Prostate gland (tissue), 2 donors: ENCODE measurements at regions not wholly inside any gene's neighbourhood (a gene's known extent, or its start where the extent isn't known, plus 50 kb on each side); places are given as distances from the start of the nearest gene placed in this dataset.

Experiments used
- DNase-seq: peaks from one replicate; pipeline ENCODE4 v3.0.0-alpha.2; 2019; ENCODE audit warnings: low spot score
- H3K27ac ChIP-seq, 2 donors: fragments of 200-600 bp; sonication (generic); 2 replicates each; pipeline ENCODE4 v1.5.1; 2017 to 2019
- H3K27me3 ChIP-seq: fragments of 200-600 bp; sonication (generic); replicated peaks from 2 replicates; pipeline ENCODE4 v1.5.1; 2019; ENCODE audit not compliant: insufficient read depth
- H3K36me3 ChIP-seq, 2 donors: fragments of 200-600 bp; sonication (generic); 1 replicate in 1 of 2; 2 replicates in 1 of 2; pipeline versions ENCODE4 v1.5.1 to v1.8.1; 2017 to 2019
- H3K4me1 ChIP-seq: fragments of 200-600 bp; sonication (generic); replicated peaks from 2 replicates; pipeline ENCODE4 v1.5.1; 2019
- H3K4me3 ChIP-seq, 2 donors: fragments of 200-600 bp; sonication (generic); 2 replicates each; pipeline ENCODE4 v1.5.1; 2017 to 2019
- H3K9me3 ChIP-seq: fragments of 200-600 bp; sonication (generic); 2 replicates; pipeline ENCODE4 v1.5.1; 2017
- POLR2A ChIP-seq: fragments of 450-650 bp; IDR thresholded peaks from one replicate; pipeline ENCODE4 v1.6.1; 2016; ENCODE audit warnings: antibody characterized with exemption, mild to moderate bottlenecking
- POLR2AphosphoS5 ChIP-seq: sonication (generic); formaldehyde crosslinking; IDR thresholded peaks from one replicate; pipeline ENCODE4 v1.6.1; 2017; ENCODE audit warnings: antibody characterized with exemption
- WGBS: methylation state at CpG from one replicate; pipeline ENCODE4 v1.1.5; 2018; 5-methylcytosine and 5-hydroxymethylcytosine counted together
- intact Hi-C: fragments of 100-400 bp; cut with DNase I; formaldehyde crosslinking; loops from one replicate; pipeline ENCODE4 v1.14.2; 2022
- TF ChIP-seq, protein P1 (sequence below), 4 experiments: fragments of 200-600 bp in 2 of 4; fragments of 450-650 bp in 2 of 4; sonication (generic) in 2 of 4; IDR thresholded peaks; 1 replicate in 3 of 4; 2 replicates in 1 of 4; pipeline ENCODE4 v1.5.1; 2016 to 2019; ENCODE audit warnings: antibody characterized with exemption in 4 of 4, mild to moderate bottlenecking in 2 of 4, moderate library complexity in 2 of 4

DNA sequence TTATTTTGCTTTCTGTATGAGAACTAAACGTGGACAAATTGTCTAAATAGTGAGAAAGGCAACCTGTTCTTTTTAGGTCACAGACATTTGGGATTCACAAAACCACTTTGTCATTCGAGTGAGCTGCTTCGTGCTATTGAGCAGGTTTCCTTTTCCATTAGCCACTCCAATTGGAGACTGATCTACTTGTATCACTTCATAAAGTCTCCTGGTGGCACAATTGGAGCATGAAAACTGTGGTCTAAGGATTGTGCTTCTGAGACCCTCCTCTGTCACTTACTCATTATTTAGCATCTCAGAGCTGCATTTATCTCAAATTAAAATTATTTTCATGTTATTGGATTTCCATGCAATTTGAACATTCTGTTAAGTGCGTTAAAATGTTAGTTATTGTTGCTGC, 397.7 kb downstream of the TDRD3 start:
- no peak overlapping the region for H3K27ac ChIP-seq
- TF ChIP-seq, protein P1, sequence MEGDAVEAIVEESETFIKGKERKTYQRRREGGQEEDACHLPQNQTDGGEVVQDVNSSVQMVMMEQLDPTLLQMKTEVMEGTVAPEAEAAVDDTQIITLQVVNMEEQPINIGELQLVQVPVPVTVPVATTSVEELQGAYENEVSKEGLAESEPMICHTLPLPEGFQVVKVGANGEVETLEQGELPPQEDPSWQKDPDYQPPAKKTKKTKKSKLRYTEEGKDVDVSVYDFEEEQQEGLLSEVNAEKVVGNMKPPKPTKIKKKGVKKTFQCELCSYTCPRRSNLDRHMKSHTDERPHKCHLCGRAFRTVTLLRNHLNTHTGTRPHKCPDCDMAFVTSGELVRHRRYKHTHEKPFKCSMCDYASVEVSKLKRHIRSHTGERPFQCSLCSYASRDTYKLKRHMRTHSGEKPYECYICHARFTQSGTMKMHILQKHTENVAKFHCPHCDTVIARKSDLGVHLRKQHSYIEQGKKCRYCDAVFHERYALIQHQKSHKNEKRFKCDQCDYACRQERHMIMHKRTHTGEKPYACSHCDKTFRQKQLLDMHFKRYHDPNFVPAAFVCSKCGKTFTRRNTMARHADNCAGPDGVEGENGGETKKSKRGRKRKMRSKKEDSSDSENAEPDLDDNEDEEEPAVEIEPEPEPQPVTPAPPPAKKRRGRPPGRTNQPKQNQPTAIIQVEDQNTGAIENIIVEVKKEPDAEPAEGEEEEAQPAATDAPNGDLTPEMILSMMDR (IDR thresholded peaks at IDR 0.05) = no peak
- TF ChIP-seq POLR2A (no peak), POLR2AphosphoS5 (no peak)
- no peaks in the 10 kb centered on the region for H3K27me3 ChIP-seq
- H3K9me3 ChIP-seq = no peaks in the 10 kb centered on the region
- H3K4me1 ChIP-seq = no peaks in the 10 kb centered on the region
- intact Hi-C loops = no loop called here
- H3K36me3 ChIP-seq = no peaks in the 10 kb centered on the region
- 64% methylated on average over 4 of the region's 4 CpGs for WGBS
- H3K4me3 ChIP-seq = no peak overlapping the region
- DNase-seq = no peak

DNA sequence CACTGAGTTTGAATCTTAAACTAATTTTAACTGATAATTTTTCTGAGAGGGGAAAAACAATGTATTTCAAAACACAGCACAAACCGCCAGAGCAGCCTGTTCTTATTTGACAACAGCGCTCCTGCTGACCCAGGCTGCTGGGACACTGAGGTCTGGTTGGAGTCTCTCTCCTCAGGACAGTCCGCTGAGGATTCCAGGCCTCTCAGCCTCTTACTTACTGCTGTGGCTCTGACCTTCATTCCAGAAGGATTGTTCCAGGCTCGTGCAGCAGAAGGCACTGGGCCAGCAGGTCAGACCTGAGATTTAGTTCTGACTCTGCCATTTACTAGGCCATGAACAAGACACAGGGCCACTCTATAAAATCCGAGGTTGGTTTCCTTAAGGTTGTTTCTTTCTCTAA, 393.6 kb downstream of the TDRD3 start:
- no peak overlapping the region for H3K27ac ChIP-seq
- H3K4me3 ChIP-seq = no peak overlapping the region
- WGBS = 74% methylated on average over 5 of the region's 5 CpGs
- no peaks in the 10 kb centered on the region for H3K27me3 ChIP-seq
- DNase-seq = no peak
- no peaks in the 10 kb centered on the region for H3K36me3 ChIP-seq
- intact Hi-C loops = no loop called here
- no peaks in the 10 kb centered on the region for H3K4me1 ChIP-seq
- no peaks in the 10 kb centered on the region for H3K9me3 ChIP-seq
- no peak for TF ChIP-seq POLR2AphosphoS5
- TF ChIP-seq POLR2A = no peak
- TF ChIP-seq, protein P1 (IDR thresholded peaks at IDR 0.05) = no peak

DNA sequence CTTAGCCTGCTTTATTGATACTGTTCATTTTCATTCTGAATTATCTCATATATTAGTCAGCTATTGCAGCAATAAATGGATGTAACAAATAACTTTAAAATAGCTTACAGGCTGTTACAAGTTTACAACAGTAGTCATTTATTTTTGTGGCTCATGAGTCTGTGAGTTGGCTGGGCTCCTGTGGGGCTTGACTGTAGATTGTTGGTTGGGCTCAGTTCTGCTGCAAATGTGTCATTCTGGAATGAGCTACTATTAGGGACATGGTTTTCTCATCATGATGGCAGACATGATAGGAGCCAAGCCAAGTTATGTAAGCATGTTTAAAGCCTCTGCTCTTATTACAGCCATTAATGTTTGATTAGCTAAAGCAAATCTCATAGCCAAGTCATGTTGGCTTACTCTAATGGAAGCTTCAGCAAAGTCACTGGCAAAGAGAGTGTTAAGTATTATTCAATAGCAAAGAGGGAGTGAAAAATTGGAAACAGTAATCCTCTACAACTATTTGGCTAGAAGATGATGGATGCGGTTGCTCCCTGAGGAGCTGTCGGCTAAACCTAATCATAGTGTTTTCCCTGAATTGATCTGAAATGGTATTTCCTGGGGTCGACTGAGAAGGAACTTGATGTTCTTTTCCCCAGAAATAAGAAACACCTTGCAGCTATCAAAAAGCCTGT, 391.3 kb downstream of the TDRD3 start:
- Histone ChIP-seq H3K27me3 (no peaks in the 10 kb centered on the region), H3K4me1 (no peaks in the 10 kb centered on the region), H3K9me3 (no peaks in the 10 kb centered on the region), H3K27ac (no peak overlapping the region), H3K36me3 (no peaks in the 10 kb centered on the region), H3K4me3 (no peak overlapping the region)
- TF ChIP-seq POLR2AphosphoS5 = no peak
- no peak for TF ChIP-seq POLR2A
- TF ChIP-seq, protein P1 (IDR thresholded peaks at IDR 0.05) = no peak
- intact Hi-C loops = no loop called here
- WGBS = 69% methylated on average over 3 of the region's 3 CpGs
- no peak for DNase-seq

DNA sequence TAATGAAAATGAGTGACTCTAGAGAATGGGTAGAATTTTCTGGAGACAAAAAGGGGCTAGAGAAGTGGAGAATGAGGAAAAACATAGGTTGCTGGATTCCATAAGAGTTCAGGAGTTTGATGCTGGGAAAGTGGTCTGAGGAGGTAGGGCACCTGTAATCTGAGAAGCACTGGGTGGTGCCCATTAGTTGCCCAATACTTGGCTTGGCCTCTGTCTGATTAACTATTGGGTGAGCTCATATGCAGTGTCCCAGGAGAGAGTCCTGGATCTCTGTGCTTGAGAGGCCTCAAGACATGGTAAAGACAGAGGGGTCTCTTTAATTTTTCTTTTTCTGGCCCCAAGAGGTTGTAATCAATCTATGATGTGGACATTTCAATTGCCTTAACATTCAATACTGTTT, 390.1 kb downstream of the TDRD3 start:
- H3K4me1 ChIP-seq = no peaks in the 10 kb centered on the region
- no peak overlapping the region for H3K27ac ChIP-seq
- H3K36me3 ChIP-seq = no peaks in the 10 kb centered on the region
- H3K9me3 ChIP-seq = no peaks in the 10 kb centered on the region
- no peak for DNase-seq
- no peaks in the 10 kb centered on the region for H3K27me3 ChIP-seq
- TF ChIP-seq, protein P1 (IDR thresholded peaks at IDR 0.05) = no peak
- TF ChIP-seq POLR2A (no peak), POLR2AphosphoS5 (no peak)
- intact Hi-C loops = no loop called here
- H3K4me3 ChIP-seq = no peak overlapping the region

DNA sequence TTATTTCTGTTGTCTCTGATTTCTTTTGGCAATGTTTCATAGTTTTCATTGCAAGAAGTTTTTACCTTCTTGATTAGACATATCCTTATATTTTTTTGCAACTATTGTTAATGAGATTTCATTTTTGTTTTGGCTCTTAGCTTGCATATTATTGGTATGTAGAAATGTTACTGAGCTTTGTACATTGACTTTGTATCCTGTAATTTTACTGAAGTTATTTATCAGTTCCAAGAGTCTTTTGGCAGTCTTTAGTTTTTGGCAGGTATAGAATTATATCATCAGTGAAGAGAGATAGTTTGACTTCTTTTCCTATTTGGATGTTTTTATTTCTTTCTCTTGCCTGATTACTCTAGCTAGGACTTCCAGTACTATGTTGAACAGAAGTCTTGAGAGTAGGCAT, 375.7 kb downstream of the TDRD3 start:
- DNase-seq = no peak
- Histone ChIP-seq H3K4me1 (no peaks in the 10 kb centered on the region), H3K36me3 (no peaks in the 10 kb centered on the region), H3K27me3 (no peaks in the 10 kb centered on the region), H3K27ac (no peak overlapping the region), H3K4me3 (no peak overlapping the region), H3K9me3 (no peaks in the 10 kb centered on the region)
- TF ChIP-seq POLR2AphosphoS5 = no peak
- TF ChIP-seq, protein P1 (IDR thresholded peaks at IDR 0.05) = no peak
- intact Hi-C loops = no loop called here
